H1 (cell line): ENCODE measurements at regions not wholly inside any gene's neighbourhood (a gene's known extent, or its start where the extent isn't known, plus 50 kb on each side); places are given as distances from the start of the nearest gene placed in this dataset.

Source experiments
- TBP ChIP-seq: IDR thresholded peaks from 2 replicates; pipeline ENCODE4 v1.6.1; 2011; ENCODE audit warnings: low read depth, low read length, improper control_type of control experiment
- TF ChIP-seq, protein P1 (sequence below): fragments of 300-600 bp; sonication (generic); IDR thresholded peaks from 2 replicates; pipeline ENCODE4 v1.7.1; 2012; ENCODE audit warnings: low read length, moderate library complexity, mild to moderate bottlenecking, inconsistent platforms; ENCODE audit not compliant: insufficient replicate concordance

DNA sequence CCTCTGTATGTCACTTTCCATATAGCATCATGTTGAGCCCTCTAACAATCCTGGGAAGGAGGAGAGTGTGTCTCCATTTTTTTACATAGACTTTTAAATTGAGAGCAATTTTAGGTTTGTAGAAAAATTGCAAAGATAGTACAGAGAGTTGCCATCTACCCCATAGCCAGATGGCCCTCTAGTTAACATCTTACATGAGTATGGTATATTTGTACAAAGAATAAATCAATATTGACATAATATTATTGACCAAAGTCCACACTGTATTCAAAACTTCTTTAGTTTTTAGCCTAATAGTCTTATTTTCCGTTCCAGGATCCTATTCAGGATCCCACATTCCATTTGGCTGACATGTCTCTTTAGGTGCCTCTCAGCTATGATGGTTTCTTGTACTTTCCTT is 274.6 kb upstream of the PLPP4 start (continued):
- TF ChIP-seq, protein P1, sequence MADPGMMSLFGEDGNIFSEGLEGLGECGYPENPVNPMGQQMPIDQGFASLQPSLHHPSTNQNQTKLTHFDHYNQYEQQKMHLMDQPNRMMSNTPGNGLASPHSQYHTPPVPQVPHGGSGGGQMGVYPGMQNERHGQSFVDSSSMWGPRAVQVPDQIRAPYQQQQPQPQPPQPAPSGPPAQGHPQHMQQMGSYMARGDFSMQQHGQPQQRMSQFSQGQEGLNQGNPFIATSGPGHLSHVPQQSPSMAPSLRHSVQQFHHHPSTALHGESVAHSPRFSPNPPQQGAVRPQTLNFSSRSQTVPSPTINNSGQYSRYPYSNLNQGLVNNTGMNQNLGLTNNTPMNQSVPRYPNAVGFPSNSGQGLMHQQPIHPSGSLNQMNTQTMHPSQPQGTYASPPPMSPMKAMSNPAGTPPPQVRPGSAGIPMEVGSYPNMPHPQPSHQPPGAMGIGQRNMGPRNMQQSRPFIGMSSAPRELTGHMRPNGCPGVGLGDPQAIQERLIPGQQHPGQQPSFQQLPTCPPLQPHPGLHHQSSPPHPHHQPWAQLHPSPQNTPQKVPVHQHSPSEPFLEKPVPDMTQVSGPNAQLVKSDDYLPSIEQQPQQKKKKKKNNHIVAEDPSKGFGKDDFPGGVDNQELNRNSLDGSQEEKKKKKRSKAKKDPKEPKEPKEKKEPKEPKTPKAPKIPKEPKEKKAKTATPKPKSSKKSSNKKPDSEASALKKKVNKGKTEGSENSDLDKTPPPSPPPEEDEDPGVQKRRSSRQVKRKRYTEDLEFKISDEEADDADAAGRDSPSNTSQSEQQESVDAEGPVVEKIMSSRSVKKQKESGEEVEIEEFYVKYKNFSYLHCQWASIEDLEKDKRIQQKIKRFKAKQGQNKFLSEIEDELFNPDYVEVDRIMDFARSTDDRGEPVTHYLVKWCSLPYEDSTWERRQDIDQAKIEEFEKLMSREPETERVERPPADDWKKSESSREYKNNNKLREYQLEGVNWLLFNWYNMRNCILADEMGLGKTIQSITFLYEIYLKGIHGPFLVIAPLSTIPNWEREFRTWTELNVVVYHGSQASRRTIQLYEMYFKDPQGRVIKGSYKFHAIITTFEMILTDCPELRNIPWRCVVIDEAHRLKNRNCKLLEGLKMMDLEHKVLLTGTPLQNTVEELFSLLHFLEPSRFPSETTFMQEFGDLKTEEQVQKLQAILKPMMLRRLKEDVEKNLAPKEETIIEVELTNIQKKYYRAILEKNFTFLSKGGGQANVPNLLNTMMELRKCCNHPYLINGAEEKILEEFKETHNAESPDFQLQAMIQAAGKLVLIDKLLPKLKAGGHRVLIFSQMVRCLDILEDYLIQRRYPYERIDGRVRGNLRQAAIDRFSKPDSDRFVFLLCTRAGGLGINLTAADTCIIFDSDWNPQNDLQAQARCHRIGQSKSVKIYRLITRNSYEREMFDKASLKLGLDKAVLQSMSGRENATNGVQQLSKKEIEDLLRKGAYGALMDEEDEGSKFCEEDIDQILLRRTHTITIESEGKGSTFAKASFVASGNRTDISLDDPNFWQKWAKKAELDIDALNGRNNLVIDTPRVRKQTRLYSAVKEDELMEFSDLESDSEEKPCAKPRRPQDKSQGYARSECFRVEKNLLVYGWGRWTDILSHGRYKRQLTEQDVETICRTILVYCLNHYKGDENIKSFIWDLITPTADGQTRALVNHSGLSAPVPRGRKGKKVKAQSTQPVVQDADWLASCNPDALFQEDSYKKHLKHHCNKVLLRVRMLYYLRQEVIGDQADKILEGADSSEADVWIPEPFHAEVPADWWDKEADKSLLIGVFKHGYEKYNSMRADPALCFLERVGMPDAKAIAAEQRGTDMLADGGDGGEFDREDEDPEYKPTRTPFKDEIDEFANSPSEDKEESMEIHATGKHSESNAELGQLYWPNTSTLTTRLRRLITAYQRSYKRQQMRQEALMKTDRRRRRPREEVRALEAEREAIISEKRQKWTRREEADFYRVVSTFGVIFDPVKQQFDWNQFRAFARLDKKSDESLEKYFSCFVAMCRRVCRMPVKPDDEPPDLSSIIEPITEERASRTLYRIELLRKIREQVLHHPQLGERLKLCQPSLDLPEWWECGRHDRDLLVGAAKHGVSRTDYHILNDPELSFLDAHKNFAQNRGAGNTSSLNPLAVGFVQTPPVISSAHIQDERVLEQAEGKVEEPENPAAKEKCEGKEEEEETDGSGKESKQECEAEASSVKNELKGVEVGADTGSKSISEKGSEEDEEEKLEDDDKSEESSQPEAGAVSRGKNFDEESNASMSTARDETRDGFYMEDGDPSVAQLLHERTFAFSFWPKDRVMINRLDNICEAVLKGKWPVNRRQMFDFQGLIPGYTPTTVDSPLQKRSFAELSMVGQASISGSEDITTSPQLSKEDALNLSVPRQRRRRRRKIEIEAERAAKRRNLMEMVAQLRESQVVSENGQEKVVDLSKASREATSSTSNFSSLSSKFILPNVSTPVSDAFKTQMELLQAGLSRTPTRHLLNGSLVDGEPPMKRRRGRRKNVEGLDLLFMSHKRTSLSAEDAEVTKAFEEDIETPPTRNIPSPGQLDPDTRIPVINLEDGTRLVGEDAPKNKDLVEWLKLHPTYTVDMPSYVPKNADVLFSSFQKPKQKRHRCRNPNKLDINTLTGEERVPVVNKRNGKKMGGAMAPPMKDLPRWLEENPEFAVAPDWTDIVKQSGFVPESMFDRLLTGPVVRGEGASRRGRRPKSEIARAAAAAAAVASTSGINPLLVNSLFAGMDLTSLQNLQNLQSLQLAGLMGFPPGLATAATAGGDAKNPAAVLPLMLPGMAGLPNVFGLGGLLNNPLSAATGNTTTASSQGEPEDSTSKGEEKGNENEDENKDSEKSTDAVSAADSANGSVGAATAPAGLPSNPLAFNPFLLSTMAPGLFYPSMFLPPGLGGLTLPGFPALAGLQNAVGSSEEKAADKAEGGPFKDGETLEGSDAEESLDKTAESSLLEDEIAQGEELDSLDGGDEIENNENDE: no peak
- TF ChIP-seq TBP: no peak
